Heart right ventricle (tissue), 16 donors: ENCODE measurements at regions not wholly inside any gene's neighbourhood (a gene's known extent, or its start where the extent isn't known, plus 50 kb on each side); places are given as distances from the start of the nearest gene placed in this dataset.

Experiments used
- ATAC-seq, 8 donors: fragments of 200-7000 bp; cut with Tn5 transposase; one replicate each; pipeline ENCODE4 v1.9.1; 2020; ENCODE audit warnings: mild to moderate bottlenecking in 8 of 8, moderate library complexity in 8 of 8, moderate number of reproducible peaks in 1 of 8
- DNase-seq, 2 donors: peaks; one replicate each; pipeline ENCODE4 v3.0.0-alpha.2; 2020
- H3K27ac ChIP-seq, 10 donors: fragments of 200-600 bp; sonication (generic) in 2 of 10; one replicate each; pipeline versions ENCODE4 v1.5.0 to v1.8.0; 2020 to 2022; ENCODE audit warnings: mild to moderate bottlenecking in 3 of 10
- H3K27me3 ChIP-seq, 7 donors: fragments of 200-600 bp; one replicate each; pipeline ENCODE4 v1.8.0; 2021 to 2022; ENCODE audit warnings: mild to moderate bottlenecking in 2 of 7
- H3K36me3 ChIP-seq, 9 donors: fragments of 200-600 bp; sonication (generic) in 1 of 9; one replicate each; pipeline versions ENCODE4 v1.5.0 to v1.8.0; 2020 to 2022; ENCODE audit warnings: mild to moderate bottlenecking in 2 of 9
- H3K4me1 ChIP-seq, 9 donors: fragments of 200-600 bp; sonication (generic) in 1 of 9; one replicate each; pipeline versions ENCODE4 v1.5.0 to v1.8.0; 2020 to 2022; ENCODE audit warnings: mild to moderate bottlenecking in 4 of 9
- H3K4me3 ChIP-seq, 10 donors: fragments of 200-600 bp; sonication (generic) in 2 of 10; one replicate each; pipeline versions ENCODE4 v1.5.0 to v1.8.0; 2020 to 2022; ENCODE audit warnings: mild to moderate bottlenecking in 7 of 10, moderate library complexity in 2 of 10
- H3K9me3 ChIP-seq, 11 donors: fragments of 200-600 bp in 10 of 11; sonication (generic) in 2 of 11; one replicate each; pipeline versions ENCODE4 v1.5.0 to v1.8.0; 2013 to 2022; ENCODE audit warnings: mild to moderate bottlenecking in 2 of 11, control low read depth in 1 of 11, moderate library complexity in 1 of 11
- WGBS, 2 donors: extraction: QIAGEN DNeasy Blood & Tissue Kit; methylation state at CpG; one replicate each; pipeline ENCODE4 v1.1.7; 2013; ENCODE audit warnings: inconsistent platforms in 1 of 2; 5-methylcytosine and 5-hydroxymethylcytosine counted together
- intact Hi-C, 10 donors: fragments of 100-400 bp; cut with DNase I; formaldehyde crosslinking; loops; one replicate each; pipeline versions ENCODE4 v1.11.1 to v1.14.2; 2022
- TF ChIP-seq, protein P1 (sequence below), 9 donors: fragments of 200-600 bp; sonication (generic) in 2 of 9; IDR thresholded peaks; one replicate each; pipeline versions ENCODE4 v1.5.0 to v1.8.0; 2021 to 2022; ENCODE audit warnings: antibody characterized with exemption in 9 of 9, mild to moderate bottlenecking in 5 of 9, moderate library complexity in 1 of 9
- donor health status: Arrhythmogenic right ventricular cardiomyopathy.
- donor health status: ischemic (EF 13 %, LVEDD 7.1; RV severe dilation, severe dysfunction).
- donor health status: healthy with polysubstance abuse.
- donor health status: DM: no; HTN: yes; CAD: no.
- donor health status: DM: no; HTN: no; CAD: no.
- donor health status: ischemic (EF 25% LVEDD 6.9; RV normal size, moderate dysfunction).
- donor health status: ischemic (EF 25% LVEDD 5.7; RV mildly dilated, moderate dysfunction).
- donor health status: healthy.
- donor health status: DM: yes; HTN: yes; CAD: no.
- donor health status: Ischemic cardiomyopathy.
- donor health status: ischemic (EF 35%, LVEDD 5.7; RV mildly dilated, moderate dysfunction).
- donor health status: nonischemic (EF 11% LVEDD 7.7; RV severe dilation, severe dysfunction).
- donor health status: DM: yes; HTN: yes; CAD: no.
- donor health status: PGD.
- donor health status: ischemic (EF 29% LVEDD 5.4; RV normal size, mild dysfunction).
- donor health status: nonischemic (EF 23%, LVEDD 6.1; RV moderate dilation, normal function).

DNA sequence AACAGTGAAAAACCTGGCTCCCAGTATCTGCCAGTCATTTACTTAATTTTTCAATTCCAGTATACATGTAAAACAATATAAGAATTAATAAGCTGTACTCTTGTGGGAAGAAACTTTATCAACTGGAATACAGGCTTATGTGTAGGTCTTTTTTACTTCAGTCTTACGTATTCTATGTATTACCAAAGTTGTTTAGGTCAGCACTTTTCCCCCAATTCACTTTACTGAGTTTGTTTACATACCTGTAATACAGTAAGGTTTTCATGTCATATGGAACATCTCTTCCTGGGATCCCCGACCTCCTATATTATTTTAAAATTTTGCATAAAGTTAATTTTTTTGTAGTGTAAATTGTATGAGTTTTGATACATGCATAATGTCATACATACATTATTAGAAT, 181.8 kb upstream of the OLFM3 start:
- H3K36me3 ChIP-seq, result no peaks in the 10 kb centered on the region
- H3K9me3 ChIP-seq, result no peaks in the 10 kb centered on the region
- WGBS, 2 donors, result 75 to 88% methylated on average over 2 of the region's 2 CpGs
- intact Hi-C loops, result no loop called here
- H3K27ac ChIP-seq, result no peak overlapping the region
- DNase-seq (no peak), ATAC-seq (no peak)
- H3K27me3 ChIP-seq, result no peaks in the 10 kb centered on the region
- TF ChIP-seq, protein P1, sequence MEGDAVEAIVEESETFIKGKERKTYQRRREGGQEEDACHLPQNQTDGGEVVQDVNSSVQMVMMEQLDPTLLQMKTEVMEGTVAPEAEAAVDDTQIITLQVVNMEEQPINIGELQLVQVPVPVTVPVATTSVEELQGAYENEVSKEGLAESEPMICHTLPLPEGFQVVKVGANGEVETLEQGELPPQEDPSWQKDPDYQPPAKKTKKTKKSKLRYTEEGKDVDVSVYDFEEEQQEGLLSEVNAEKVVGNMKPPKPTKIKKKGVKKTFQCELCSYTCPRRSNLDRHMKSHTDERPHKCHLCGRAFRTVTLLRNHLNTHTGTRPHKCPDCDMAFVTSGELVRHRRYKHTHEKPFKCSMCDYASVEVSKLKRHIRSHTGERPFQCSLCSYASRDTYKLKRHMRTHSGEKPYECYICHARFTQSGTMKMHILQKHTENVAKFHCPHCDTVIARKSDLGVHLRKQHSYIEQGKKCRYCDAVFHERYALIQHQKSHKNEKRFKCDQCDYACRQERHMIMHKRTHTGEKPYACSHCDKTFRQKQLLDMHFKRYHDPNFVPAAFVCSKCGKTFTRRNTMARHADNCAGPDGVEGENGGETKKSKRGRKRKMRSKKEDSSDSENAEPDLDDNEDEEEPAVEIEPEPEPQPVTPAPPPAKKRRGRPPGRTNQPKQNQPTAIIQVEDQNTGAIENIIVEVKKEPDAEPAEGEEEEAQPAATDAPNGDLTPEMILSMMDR (IDR thresholded peaks at IDR 0.05), result no peak
- no peak overlapping the region for H3K4me3 ChIP-seq
- H3K4me1 ChIP-seq, result no peaks in the 10 kb centered on the region

DNA sequence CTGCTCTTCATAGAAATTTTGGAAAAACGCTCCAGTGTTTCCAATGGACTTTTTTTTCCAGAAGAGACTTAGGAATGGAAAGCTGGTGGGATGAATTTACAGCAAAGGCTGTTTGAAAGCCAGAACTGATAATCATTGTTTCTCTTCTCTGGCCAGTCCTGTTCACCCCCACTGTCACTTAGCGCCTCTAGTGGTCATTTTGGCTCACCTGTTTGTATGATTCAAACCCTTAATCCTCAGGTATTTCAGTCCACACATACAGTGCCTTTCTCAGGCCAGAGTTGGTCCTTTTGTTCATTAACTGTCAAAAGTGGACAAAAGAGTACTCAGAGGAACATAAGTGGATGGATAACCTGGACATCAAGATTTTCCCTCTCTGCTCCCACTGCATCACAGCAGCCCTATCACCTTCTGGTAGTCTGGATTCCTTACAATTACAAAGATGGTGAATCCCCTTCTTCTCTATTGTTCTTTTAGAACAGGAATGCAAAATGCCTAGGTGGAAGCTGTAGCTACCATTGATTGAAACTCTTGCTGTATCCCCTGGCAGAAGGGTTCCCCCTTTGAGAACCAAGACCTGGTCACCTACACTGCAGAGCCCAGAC, 177.6 kb upstream of the OLFM3 start:
- WGBS, 2 donors, result 10 to 20% methylated on average over 2 of the region's 2 CpGs
- Histone ChIP-seq H3K4me3 (no peak overlapping the region), H3K27me3 (no peaks in the 10 kb centered on the region), H3K4me1 (no peaks in the 10 kb centered on the region), H3K27ac (no peak overlapping the region), H3K36me3 (no peaks in the 10 kb centered on the region), H3K9me3 (no peaks in the 10 kb centered on the region)
- no peak for DNase-seq
- intact Hi-C loops, result no loop called here
- no peak for ATAC-seq
- TF ChIP-seq, protein P1 (IDR thresholded peaks at IDR 0.05), result peak in 2 of 9 donors; percentile 11 to 16

DNA sequence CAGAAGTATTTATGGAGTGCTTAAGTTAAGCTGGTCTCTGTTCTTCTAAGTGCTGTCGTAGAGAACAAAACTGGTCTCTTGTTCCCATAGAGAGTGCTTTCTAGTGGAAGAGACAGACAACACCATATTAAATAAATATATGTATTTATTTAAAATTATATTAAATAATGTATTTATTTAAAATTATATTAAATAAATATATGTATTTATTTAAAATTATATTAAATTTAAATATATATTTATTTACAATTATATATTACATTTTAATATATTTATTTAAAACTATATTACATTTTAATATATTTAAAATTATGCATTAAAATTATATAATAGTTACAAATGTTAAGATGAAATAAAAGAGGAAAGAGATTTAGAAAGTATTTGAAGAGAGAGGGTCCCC, 175.5 kb upstream of the OLFM3 start:
- no peaks in the 10 kb centered on the region for H3K9me3 ChIP-seq
- no peak overlapping the region for H3K27ac ChIP-seq
- H3K4me3 ChIP-seq, result no peak overlapping the region
- TF ChIP-seq, protein P1 (IDR thresholded peaks at IDR 0.05), result no peak
- ATAC-seq, result no peak
- WGBS, 2 donors, result 80 to 86% methylated on average over 1 of the region's 1 CpG
- no peak for DNase-seq
- intact Hi-C loops, result no loop called here
- H3K4me1 ChIP-seq, result no peaks in the 10 kb centered on the region
- no peaks in the 10 kb centered on the region for H3K27me3 ChIP-seq
- no peaks in the 10 kb centered on the region for H3K36me3 ChIP-seq

DNA sequence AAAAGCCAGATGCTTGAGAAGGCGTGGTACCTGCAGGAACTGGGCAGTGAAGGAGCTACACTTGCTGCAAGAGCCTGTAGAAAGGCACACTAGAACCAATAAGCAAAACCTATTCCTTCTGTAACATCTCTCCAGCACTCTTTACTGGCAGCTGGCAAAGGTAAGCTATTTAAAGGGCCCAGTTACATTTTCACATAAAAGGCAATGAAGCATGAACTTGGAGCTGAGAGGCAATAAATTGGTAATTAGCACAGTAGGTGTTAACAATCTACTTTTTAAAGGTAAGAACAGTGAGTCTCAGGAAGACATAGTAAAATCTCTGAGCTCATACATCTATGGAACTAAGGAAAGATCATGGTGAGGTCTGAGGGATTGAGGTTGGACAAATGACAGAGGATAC, 167.1 kb upstream of the OLFM3 start:
- Histone ChIP-seq H3K36me3 (no peaks in the 10 kb centered on the region), H3K27ac (no peak overlapping the region), H3K9me3 (no peaks in the 10 kb centered on the region), H3K27me3 (no peaks in the 10 kb centered on the region), H3K4me1 (no peaks in the 10 kb centered on the region), H3K4me3 (no peak overlapping the region)
- DNase-seq (no peak), ATAC-seq (no peak)
- TF ChIP-seq, protein P1 (IDR thresholded peaks at IDR 0.05), result no peak
- intact Hi-C loops, result no loop called here
- WGBS, 2 donors, result 47 to 55% methylated on average over 1 of the region's 1 CpG
